CD14-positive monocyte (primary cell): ENCODE measurements at regions not wholly inside any gene's neighbourhood (a gene's known extent, or its start where the extent isn't known, plus 50 kb on each side); places are given as distances from the start of the nearest gene placed in this dataset.

ENCODE experiments used
- DNase-seq, 3 donors: peaks; one replicate each; pipeline ENCODE4 v3.0.0-alpha.2; 2011 to 2022
- H2AFZ ChIP-seq: 2 replicates; pipeline ENCODE4 v1.6.0; 2012; ENCODE audit warnings: mild to moderate bottlenecking, low read depth, low read length, inconsistent platforms; ENCODE audit not compliant: insufficient read depth, poor library complexity, severe bottlenecking
- H3K27ac ChIP-seq, 2 donors: 1 replicate in 1 of 2; 2 replicates in 1 of 2; pipeline ENCODE4 v1.5.1; 2012 to 2013; ENCODE audit warnings: low read length in 2 of 2, control low read depth in 1 of 2, inconsistent platforms in 1 of 2, low read depth in 1 of 2, mild to moderate bottlenecking in 1 of 2
- H3K27me3 ChIP-seq, 2 donors: one replicate each; pipeline versions ENCODE4 v1.6.0 to v1.6.1; 2011 to 2013; ENCODE audit warnings: low read length in 2 of 2; ENCODE audit not compliant: control insufficient read depth in 2 of 2, insufficient read depth in 2 of 2
- H3K36me3 ChIP-seq, 2 donors: replicated peaks in 1 of 2; 1 replicate in 1 of 2; 2 replicates in 1 of 2; pipeline versions ENCODE4 v1.5.1 to v1.6.1; 2012 to 2013; ENCODE audit warnings: low read length in 2 of 2, control low read depth in 1 of 2, inconsistent platforms in 1 of 2, mild to moderate bottlenecking in 1 of 2; ENCODE audit not compliant: insufficient read depth in 2 of 2, control insufficient read depth in 1 of 2
- H3K4me1 ChIP-seq, 2 donors: 1 replicate in 1 of 2; 2 replicates in 1 of 2; pipeline versions ENCODE4 v1.5.1 to v1.6.1; 2012 to 2013; ENCODE audit warnings: low read length in 2 of 2, control low read depth in 1 of 2, inconsistent platforms in 1 of 2, mild to moderate bottlenecking in 1 of 2, moderate library complexity in 1 of 2; ENCODE audit not compliant: insufficient read depth in 2 of 2, control insufficient read depth in 1 of 2
- H3K4me2 ChIP-seq: replicated peaks from 2 replicates; pipeline ENCODE3; 2012; ENCODE audit warnings: low read length, moderate library complexity, mild to moderate bottlenecking; ENCODE audit not compliant: poor library complexity, severe bottlenecking; ENCODE audit errors: extremely low read depth
- H3K4me3 ChIP-seq, 3 experiments: fragments of 200-600 bp in 1 of 3; sonication (generic) in 1 of 3; replicated peaks in 1 of 3; 1 replicate in 2 of 3; 2 replicates in 1 of 3; pipeline ENCODE4 v1.5.1; 2011 to 2013; ENCODE audit warnings: low read length in 3 of 3, mild to moderate bottlenecking in 3 of 3, control low read depth in 2 of 3, low read depth in 2 of 3, inconsistent platforms in 1 of 3, moderate library complexity in 1 of 3
- H3K79me2 ChIP-seq: 2 replicates; pipeline ENCODE4 v1.6.0; 2012; ENCODE audit warnings: mild to moderate bottlenecking, control low read depth, inconsistent platforms, low read length, moderate library complexity; ENCODE audit not compliant: insufficient read depth
- H3K9ac ChIP-seq: 2 replicates; pipeline ENCODE4 v1.6.0; 2017; ENCODE audit warnings: low read length, mild to moderate bottlenecking; ENCODE audit not compliant: insufficient read depth, poor library complexity, severe bottlenecking
- H3K9me3 ChIP-seq, 2 donors: replicated peaks in 1 of 2; 1 replicate in 1 of 2; 2 replicates in 1 of 2; pipeline versions ENCODE4 v1.5.1 to v1.6.1; 2012 to 2013; ENCODE audit warnings: low read length in 2 of 2, control low read depth in 1 of 2; ENCODE audit not compliant: control insufficient read depth in 1 of 2, insufficient read depth in 1 of 2
- H4K20me1 ChIP-seq: 2 replicates; pipeline ENCODE4 v1.6.0; 2012; ENCODE audit warnings: mild to moderate bottlenecking, low read length, control low read depth, moderate library complexity; ENCODE audit not compliant: insufficient read depth
- H3K27ac Mint-ChIP-seq, 7 donors: one replicate each; pipeline ENCODE4 v1.8.0; 2020; ENCODE audit warnings: mild to moderate bottlenecking in 7 of 7, mixed read lengths in 7 of 7, moderate library complexity in 6 of 7, inconsistent platforms in 2 of 7
- H3K27me3 Mint-ChIP-seq, 3 donors: one replicate each; pipeline ENCODE4 v1.8.0; 2021 to 2022; ENCODE audit warnings: low read depth in 3 of 3, mild to moderate bottlenecking in 3 of 3, mixed read lengths in 3 of 3, moderate library complexity in 3 of 3, inconsistent platforms in 1 of 3
- H3K36me3 Mint-ChIP-seq, 2 donors: one replicate each; pipeline ENCODE4 v1.8.0; 2020; ENCODE audit warnings: mixed read lengths in 2 of 2, inconsistent platforms in 1 of 2, mild to moderate bottlenecking in 1 of 2
- H3K4me1 Mint-ChIP-seq: one replicate; pipeline ENCODE4 v1.8.0; 2020; ENCODE audit warnings: mild to moderate bottlenecking, mixed read lengths
- H3K4me3 Mint-ChIP-seq, 2 donors: one replicate each; pipeline ENCODE4 v1.8.0; 2020; ENCODE audit warnings: mild to moderate bottlenecking in 2 of 2, mixed read lengths in 2 of 2, moderate library complexity in 1 of 2
- H3K9me3 Mint-ChIP-seq, 7 donors: one replicate each; pipeline ENCODE4 v1.8.0; 2020 to 2022; ENCODE audit warnings: mixed read lengths in 7 of 7, mild to moderate bottlenecking in 6 of 7, moderate library complexity in 6 of 7, inconsistent platforms in 2 of 7
- WGBS: methylation state at CpG from one replicate; pipeline ENCODE4 v1.1.5; 2013; ENCODE audit warnings: missing lambda C conversion rate; ENCODE audit not compliant: insufficient coverage; 5-methylcytosine and 5-hydroxymethylcytosine counted together
- intact Hi-C, 2 donors: fragments of 100-400 bp; cut with micrococcal nuclease; formaldehyde crosslinking; loops; one replicate each; pipeline versions ENCODE4 v1.15.0 to v1.15.1; 2023
- TF ChIP-seq, protein P1 (sequence below): fragments of 200-600 bp; IDR thresholded peaks from one replicate; pipeline ENCODE4 v1.8.0; 2022; ENCODE audit warnings: antibody characterized with exemption, mild to moderate bottlenecking

GRCh38 chr6:3620937-3621336, 130.6 kb downstream of the PXDC1 start:
- Histone ChIP-seq H3K4me1 (no peaks in the 10 kb centered on the region), H3K36me3 (no peaks in the 10 kb centered on the region), H4K20me1 (no peaks in the 10 kb centered on the region), H3K27ac (no peak overlapping the region), H3K4me3 (no peak overlapping the region), H3K9ac (no peak overlapping the region), H3K79me2 (no peaks in the 10 kb centered on the region), H3K27me3 (peaks cover 0 to 13% of the 10 kb centered on the region in 2 donors), H2AFZ (no peak overlapping the region), H3K4me2 (no peak overlapping the region), H3K9me3 (no peaks in the 10 kb centered on the region)
- no peak for DNase-seq
- no peaks in the 10 kb centered on the region for H3K36me3 Mint-ChIP-seq
- H3K9me3 Mint-ChIP-seq: peaks cover 0 to 3% (median 0%) of the 10 kb centered on the region in 7 donors
- peaks cover 7% of the 10 kb centered on the region for H3K4me1 Mint-ChIP-seq
- H3K27ac Mint-ChIP-seq: no peak overlapping the region
- TF ChIP-seq, protein P1, sequence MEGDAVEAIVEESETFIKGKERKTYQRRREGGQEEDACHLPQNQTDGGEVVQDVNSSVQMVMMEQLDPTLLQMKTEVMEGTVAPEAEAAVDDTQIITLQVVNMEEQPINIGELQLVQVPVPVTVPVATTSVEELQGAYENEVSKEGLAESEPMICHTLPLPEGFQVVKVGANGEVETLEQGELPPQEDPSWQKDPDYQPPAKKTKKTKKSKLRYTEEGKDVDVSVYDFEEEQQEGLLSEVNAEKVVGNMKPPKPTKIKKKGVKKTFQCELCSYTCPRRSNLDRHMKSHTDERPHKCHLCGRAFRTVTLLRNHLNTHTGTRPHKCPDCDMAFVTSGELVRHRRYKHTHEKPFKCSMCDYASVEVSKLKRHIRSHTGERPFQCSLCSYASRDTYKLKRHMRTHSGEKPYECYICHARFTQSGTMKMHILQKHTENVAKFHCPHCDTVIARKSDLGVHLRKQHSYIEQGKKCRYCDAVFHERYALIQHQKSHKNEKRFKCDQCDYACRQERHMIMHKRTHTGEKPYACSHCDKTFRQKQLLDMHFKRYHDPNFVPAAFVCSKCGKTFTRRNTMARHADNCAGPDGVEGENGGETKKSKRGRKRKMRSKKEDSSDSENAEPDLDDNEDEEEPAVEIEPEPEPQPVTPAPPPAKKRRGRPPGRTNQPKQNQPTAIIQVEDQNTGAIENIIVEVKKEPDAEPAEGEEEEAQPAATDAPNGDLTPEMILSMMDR: no peak
- H3K4me3 Mint-ChIP-seq: no peak overlapping the region
- H3K27me3 Mint-ChIP-seq: peaks cover 1 to 20% (median 17%) of the 10 kb centered on the region in 3 donors
- intact Hi-C loops: no loop called here
- WGBS: 64% methylated on average over 2 of the region's 3 CpGs

DNA sequence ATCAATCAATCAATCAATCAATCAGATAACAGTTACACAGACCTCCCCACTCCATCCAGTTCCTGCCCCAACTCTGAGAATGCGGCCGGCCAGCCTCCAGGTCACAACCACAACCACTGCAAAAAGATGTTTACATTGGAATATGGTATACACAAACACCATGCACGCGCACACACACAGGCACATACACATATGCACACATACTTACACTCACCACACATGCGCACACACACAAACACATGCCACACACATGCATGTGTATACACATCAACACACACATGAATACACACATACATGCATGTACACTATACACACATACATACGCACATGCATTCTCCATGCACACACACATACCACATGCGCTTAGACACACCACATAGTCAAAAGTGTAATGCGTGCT, 131.1 kb downstream of the PXDC1 start:
- H3K4me3 ChIP-seq: no peak overlapping the region
- no peaks in the 10 kb centered on the region for H3K4me1 ChIP-seq
- no peak overlapping the region for H3K27ac Mint-ChIP-seq
- 98% methylated on average over 6 of the region's 8 CpGs for WGBS
- no peaks in the 10 kb centered on the region for H3K36me3 Mint-ChIP-seq
- no peaks in the 10 kb centered on the region for H4K20me1 ChIP-seq
- no peaks in the 10 kb centered on the region for H3K36me3 ChIP-seq
- H3K4me2 ChIP-seq: no peak overlapping the region
- intact Hi-C loops: no loop called here
- H3K9me3 ChIP-seq: no peaks in the 10 kb centered on the region
- no peak overlapping the region for H3K9ac ChIP-seq
- TF ChIP-seq, protein P1: no peak
- H3K27me3 ChIP-seq: peaks cover 0 to 13% of the 10 kb centered on the region in 2 donors
- no peak overlapping the region for H3K4me3 Mint-ChIP-seq
- H3K4me1 Mint-ChIP-seq: peaks cover 7% of the 10 kb centered on the region
- H2AFZ ChIP-seq: no peak overlapping the region
- no peak for DNase-seq
- H3K79me2 ChIP-seq: no peaks in the 10 kb centered on the region
- peaks cover 1 to 20% (median 17%) of the 10 kb centered on the region in 3 donors for H3K27me3 Mint-ChIP-seq
- H3K27ac ChIP-seq: no peak overlapping the region
- H3K9me3 Mint-ChIP-seq: peaks cover 0 to 3% (median 0%) of the 10 kb centered on the region in 7 donors
